Suppressor macrophage treated with lipopolysaccharide for 1 hour (primary cell): ENCODE measurements at regions not wholly inside any gene's neighbourhood (a gene's known extent, or its start where the extent isn't known, plus 50 kb on each side); places are given as distances from the start of the nearest gene placed in this dataset.

Experiments used
- DNase-seq, 3 donors: peaks; one replicate each; pipeline ENCODE4 v3.0.0-alpha.2; 2020 to 2022

- no peak for DNase-seq
Measured at GRCh38 chr4:24720436-24720835, 74.9 kb upstream of the SOD3 start.

GRCh38 chr4:24720979-24721378, 74.4 kb upstream of the SOD3 start:
- no peak for DNase-seq

GRCh38 chr4:24722026-24722568, 73.3 kb upstream of the SOD3 start:
- no peak for DNase-seq

GRCh38 chr4:24727390-24728224, 67.8 kb upstream of the SOD3 start:
- DNase-seq: no peak

- DNase-seq: no peak
Measured at GRCh38 chr4:24729119-24729730, 66.1 kb upstream of the SOD3 start.

- no peak for DNase-seq
Measured at GRCh38 chr4:24730256-24731001, 64.9 kb upstream of the SOD3 start.

- DNase-seq: no peak
Measured at GRCh38 chr4:24731448-24731847, 63.9 kb upstream of the SOD3 start.

GRCh38 chr4:24734511-24734910, 60.9 kb upstream of the SOD3 start:
- no peak for DNase-seq

- peak; percentile 22 to 34 (median 22) for DNase-seq
Measured at GRCh38 chr4:24736066-24736465, 59.3 kb upstream of the SOD3 start.

GRCh38 chr4:24741910-24742309, 53.5 kb upstream of the SOD3 start:
- no peak for DNase-seq

GRCh38 chr4:24742335-24742734, 53.0 kb upstream of the SOD3 start:
- no peak for DNase-seq

GRCh38 chr4:24742773-24743172, 52.6 kb upstream of the SOD3 start:
- DNase-seq: no peak

- DNase-seq: no peak
Measured at GRCh38 chr4:24743206-24743605, 52.2 kb upstream of the SOD3 start.

- DNase-seq: no peak
Measured at GRCh38 chr4:24743927-24744326, 51.4 kb upstream of the SOD3 start.

- no peak for DNase-seq
Measured at GRCh38 chr4:24745172-24745895, 50.0 kb upstream of the SOD3 start.
